LNCAP (cell line): ENCODE measurements at regions not wholly inside any gene's neighbourhood (a gene's known extent, or its start where the extent isn't known, plus 50 kb on each side); places are given as distances from the start of the nearest gene placed in this dataset.

Experiments
- CTCF ChIP-seq: fragments of 450-650 bp; IDR thresholded peaks from 2 replicates; pipeline ENCODE4 v1.5.1; 2017; ENCODE audit warnings: mild to moderate bottlenecking

GRCh38 chr20:55576981-55577380 is 428.3 kb downstream of the CBLN4 start:
- no peak for TF ChIP-seq CTCF

GRCh38 chr20:55569084-55569483 is 436.2 kb downstream of the CBLN4 start:
- TF ChIP-seq CTCF: no peak

GRCh38 chr20:55567826-55568225 is 437.5 kb downstream of the CBLN4 start:
- TF ChIP-seq CTCF: no peak

GRCh38 chr20:55565096-55565773 is 440.1 kb downstream of the CBLN4 start:
- no peak for TF ChIP-seq CTCF

- no peak for TF ChIP-seq CTCF
Measured at GRCh38 chr20:55561259-55561658, 444.1 kb downstream of the CBLN4 start.

- TF ChIP-seq CTCF: no peak
Measured at GRCh38 chr20:55557191-55557590, 448.1 kb downstream of the CBLN4 start.

- TF ChIP-seq CTCF: no peak
Measured at GRCh38 chr20:55555075-55555650, 450.2 kb downstream of the CBLN4 start.
